Stimulated activated CD4-positive, alpha-beta T cell treated with anti-CD3 and anti-CD28 coated beads, Interleukin-15, amount 100 ng/mL, for 48 hours (primary cell): ENCODE measurements at regions not wholly inside any gene's neighbourhood (a gene's known extent, or its start where the extent isn't known, plus 50 kb on each side); places are given as distances from the start of the nearest gene placed in this dataset.

Experiments used
- DNase-seq, 2 donors: peaks; one replicate each; pipeline ENCODE4 v3.0.0-alpha.2; 2020; ENCODE audit warnings: low read depth in 2 of 2

DNA sequence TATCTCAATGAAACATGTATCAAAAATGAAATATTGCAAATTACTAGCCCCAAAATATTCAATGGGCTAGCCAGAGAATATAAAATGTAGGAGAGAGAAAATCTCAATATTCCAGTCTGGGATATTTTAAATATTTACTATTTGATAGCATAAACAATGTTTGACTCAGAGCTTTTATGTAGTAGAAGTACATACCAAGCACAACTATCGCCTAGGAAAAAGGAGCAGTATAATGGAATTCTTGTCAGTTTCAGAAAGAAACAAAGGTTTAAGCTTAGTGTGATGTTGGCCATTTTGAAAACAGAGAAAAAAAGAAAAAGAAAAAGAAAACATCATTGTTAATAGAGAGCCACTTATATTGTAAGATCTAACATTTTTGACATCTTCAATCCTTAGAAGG is 1961.9 kb upstream of the CELF4 start:
- DNase-seq = no peak

DNA sequence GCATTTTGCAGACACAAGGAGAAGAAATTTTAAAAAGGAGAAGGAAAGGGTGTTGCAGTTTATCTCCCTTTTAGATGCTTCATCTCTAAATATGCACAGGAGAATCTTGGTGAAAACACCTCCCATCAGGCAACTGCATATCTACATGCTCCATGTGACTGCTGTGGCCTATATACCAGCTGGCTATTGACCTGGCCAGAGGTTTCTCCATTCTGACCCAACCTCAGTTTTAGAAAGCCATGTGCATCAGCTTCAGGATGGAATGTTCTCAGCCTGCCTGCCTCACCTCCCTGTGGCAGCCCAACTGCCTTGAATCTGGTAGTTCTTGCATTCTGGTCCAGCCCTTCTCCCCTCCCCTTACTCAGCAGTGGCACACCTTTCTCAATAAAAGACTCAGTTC is 1958.8 kb upstream of the CELF4 start:
- no peak for DNase-seq

DNA sequence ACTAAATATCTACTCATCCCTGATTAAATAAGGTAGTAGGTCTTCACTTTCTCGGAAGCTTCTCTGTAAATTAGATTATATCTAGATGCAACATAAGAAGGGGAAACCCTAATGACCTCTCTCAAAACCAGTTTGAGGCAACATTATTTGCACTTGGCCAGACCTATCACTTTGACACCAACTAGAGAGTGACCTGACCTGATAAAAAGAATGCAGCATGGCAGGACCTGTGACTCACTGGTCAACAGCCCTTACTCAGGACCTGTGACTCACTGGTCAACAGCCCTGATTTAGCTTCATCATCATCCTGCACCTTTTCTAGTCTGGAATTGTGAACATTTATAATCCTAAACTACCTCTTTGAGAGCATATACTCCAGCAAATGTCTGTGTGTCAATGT is 1957.7 kb upstream of the CELF4 start:
- DNase-seq = no peak

DNA sequence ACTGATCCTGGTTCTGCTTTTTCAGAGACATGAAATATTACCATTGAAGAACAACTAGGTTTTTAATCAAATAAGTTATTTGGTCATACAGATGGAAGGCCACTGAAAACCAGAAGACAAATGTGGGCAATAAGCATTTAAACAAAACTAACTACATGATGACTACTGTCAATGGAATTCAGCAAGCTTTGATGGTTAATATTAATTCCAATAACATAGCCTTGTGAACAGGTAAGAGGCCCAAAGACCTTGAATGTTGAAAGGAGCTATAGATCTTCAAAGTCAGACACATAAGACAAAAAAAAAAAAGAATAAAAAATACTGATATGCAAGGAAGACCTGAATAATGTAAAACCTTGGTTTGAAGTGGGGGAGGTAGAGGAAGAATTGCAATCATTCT is 1955.6 kb upstream of the CELF4 start:
- DNase-seq = no peak

DNA sequence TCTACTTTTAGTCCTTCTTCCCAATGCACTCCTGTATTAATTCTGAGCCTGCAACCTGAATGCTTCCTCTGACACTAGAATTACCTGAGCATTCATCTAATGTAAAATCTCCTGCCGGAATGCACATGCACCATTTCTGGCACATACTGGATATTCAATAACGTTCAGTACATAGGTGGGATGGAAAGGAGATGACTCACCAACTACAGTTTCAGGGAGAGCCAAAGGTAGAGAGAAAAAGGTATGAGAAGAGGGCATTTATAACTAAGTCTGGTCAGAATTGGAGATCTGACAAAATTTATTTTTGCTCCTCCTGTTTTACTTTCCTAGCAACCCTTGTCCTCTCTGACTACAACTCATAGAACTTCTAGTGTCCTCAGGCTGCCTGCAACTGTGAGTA is 1954.1 kb upstream of the CELF4 start:
- no peak for DNase-seq

DNA sequence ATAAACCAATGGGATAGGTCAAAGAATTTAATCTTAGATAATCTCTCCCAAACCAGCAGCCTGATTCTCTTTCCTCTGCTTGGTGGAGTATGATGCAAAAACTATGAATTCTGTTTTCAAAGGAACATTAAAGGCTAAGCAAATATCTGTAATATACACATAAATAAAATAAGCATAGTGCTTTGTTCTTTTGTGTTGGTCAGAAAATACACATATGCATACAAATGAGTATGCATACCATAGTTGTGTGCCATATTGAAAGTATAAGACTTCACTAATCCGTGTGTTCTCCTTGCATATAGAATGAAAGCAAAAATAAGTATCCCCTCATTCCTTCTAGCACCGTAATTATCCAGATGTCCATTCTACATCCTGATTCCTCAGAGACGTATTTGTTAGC is 1949.7 kb upstream of the CELF4 start:
- no peak for DNase-seq

DNA sequence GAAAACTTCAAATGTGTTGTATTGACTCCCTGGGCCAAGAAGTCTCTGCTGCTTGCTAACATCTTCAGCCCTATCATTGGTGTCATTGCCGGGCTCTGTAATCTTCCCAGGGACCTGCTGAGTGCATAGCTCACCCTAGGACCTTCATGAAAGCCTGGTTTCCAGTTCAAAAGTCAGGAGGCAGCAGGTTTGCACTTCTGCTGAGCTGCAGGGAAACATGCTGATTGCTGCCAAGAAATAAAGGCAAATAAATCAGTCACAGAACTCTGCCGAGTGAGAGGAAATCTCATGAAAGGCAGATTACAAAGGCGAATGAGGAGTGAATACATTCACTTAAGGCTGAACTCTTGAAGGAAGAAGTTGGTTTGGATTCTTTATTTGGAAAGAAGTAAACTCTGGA is 1947.6 kb upstream of the CELF4 start:
- DNase-seq = no peak

DNA sequence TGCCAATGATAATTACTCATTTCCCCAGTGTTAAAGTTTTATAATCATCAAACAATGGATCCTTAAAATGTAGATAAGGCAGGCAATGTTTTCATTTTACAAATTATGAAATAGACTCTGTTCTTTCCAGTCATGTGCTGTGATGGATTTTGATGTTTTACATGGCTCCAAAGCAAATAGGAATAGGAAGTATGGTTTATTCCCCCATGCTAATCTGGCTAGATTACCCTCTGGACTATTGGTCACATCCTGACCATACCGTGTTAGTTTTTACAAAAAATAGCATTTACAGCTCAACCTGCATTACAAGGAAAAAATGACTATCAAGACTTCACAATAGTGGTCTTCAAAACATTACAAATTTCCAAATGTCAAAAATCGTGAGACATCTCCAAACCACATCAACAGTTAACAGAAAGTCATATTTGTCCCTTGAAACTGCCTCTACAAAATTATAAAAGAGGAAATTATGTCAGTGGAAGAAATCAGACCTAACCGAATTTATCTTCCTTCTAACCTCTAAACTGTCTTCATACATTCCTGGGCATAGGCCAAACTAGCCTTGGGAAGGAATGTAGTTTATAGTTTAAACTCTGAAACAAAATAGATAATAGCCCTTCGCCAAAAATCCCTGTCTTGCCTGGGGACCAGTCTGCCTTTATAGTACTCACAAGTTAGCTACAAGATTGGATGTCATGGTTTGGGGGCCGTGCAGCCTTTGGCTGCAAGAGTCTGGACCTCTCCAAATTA is 1941.2 kb upstream of the CELF4 start:
- no peak for DNase-seq

DNA sequence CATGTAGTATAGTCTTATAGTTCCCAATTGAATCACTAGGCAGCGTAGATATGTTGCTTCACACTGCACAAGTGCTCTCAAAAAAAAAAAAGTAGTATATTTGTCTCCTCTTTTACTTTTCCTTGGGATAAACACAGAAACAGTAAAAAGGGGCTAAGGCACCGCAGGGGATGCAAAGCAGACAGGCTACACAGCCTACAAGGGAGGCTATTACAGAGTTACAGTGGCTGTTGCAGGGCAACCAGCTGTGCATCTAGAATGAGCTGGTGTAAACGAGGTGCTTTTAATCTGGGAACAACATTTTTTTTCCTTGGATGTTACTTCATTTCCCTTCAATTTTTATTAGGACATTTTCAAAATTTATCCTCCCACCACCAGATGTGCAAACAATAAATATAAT is 1934.7 kb upstream of the CELF4 start:
- DNase-seq = no peak

DNA sequence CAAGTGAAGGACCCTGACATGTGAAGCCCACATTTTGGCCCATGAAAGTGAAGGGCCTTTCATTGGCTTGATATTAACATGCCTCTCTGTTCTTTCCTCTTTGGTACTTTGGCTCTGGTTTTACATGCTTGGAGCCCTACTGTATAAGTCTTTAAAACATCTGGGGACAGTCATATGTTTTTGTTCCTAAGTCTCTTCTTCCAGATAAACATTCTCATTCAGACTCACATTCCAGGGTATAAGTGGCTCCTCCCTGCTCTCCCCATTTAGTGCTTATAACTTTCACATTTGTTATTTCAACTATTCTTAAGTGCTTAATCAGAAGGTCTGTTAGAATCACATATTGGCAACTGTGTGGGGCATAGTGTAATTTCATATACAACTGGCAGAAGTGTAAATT is 1932.2 kb upstream of the CELF4 start:
- no peak for DNase-seq

DNA sequence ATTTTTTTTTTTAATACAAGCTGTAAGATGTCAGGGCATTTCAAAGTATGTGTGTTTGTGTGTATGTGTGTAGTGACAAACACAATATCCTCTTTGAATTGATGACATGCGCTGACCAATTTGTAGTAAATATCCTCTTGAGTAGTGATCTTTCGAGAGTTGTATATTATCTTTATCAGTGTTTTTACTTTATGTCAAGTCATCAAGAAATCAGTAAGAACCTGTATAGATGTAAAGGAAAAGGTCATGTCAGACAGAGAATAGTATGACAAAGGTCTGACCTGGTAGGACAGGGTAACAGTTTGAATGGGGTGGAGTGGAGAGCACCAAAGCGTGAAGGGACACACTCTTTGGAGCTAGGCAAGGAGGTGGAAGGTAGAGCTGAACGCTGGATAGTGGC is 1931.4 kb upstream of the CELF4 start:
- no peak for DNase-seq

DNA sequence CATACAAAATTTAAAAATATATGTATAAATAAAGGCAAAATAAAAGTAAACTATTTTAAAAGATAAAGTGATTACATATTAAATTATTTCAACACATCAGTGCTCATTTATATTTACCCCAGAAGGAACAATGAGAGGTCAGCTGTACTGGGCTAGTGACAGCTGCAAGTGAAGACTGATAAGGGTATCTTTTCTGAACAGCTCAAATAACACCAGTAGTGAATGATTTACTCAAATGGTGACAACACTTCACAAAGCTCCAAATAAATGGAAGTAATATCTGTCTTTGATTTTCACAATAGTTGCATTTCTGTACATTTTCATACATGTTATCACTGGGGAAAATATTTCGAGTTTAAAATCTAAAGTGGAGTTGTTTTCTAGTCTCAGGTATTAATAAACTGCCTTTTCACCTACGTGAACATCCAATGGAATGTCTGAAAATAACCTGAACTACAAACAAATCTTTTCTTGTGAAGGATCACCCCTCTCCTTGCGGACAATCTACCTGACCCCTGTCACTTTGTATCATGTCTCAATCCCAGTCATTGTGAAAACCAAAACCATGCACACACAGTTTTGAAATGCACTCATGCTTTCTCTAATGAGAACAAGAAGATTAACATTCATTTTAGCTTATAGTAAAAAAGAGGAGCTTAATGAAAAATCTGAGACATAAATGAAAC is 1928.8 kb upstream of the CELF4 start:
- DNase-seq = no peak

DNA sequence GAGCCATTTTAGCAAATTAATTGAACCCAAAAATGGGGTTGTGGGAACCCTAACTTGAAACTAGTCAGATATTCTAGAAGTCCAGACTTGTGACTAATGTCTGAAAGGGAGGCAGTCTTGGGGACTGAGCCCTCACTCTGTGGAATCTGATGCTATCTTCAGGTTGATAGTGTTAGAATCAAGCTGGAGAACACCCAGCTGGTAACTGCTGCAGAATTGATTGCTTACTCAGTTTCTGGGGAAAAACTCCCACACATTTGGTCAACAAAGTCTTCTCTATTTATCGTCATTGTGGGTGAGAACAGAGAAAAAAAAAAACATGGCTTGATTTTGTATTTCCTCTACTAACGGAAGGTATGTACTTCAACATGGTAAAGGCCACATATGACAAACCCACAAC is 1925.8 kb upstream of the CELF4 start:
- no peak for DNase-seq

DNA sequence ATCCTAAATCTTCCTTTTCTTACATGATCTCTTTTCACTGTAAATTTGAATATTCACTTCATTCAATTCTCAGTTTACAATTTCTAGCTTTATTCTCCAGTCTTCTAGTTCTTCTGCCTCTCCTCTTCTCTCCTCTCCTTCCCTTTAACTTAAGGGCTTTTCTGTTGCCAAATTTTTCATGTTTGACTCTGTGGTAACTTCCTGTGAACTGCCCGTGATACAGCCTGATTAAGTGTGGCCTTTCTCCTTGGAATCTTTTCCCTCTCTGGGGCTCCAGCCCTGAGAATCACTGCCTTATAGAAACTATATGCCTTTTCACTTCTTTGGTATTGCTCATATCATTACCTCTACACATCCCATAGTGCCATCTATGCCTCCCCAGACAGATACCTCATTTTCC is 1923.8 kb upstream of the CELF4 start:
- no peak for DNase-seq

DNA sequence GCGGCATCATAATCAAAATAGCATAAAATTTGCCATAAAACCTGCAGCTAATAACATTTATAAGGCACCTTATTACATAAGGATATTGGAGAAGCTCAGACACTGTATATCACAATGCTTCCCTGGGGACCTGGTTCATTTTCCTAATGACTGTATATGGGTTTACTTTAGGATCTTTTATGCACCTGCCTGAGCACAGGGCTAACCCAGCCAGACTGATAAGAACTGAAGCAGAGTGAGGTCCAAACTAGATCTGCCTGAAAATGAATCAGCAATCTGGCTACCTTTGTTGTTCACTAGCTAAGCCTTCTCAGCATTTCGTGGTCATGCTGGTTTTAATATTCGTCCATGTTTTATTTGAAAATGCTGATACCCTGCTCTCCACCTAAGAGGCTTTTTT is 1922.3 kb upstream of the CELF4 start:
- no peak for DNase-seq

DNA sequence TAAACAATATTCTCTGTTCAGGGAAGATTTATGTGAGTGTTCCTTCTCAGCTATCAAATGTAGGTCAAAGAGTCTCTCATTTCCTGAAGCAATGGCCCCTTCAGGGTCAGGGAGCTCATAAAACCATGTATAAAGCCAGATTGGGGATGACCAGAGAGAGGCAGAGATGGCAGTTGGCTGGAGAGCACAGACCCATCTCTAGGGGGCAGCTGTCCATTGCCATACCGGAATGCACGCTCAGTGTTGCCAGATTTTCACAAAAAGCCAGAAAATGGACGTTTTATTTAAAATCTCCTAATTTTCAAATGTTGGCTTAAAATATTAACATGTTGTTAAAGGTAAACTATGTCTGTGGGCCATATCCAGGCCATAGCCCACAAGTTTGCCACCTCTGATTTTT is 1920.7 kb upstream of the CELF4 start:
- DNase-seq = no peak

DNA sequence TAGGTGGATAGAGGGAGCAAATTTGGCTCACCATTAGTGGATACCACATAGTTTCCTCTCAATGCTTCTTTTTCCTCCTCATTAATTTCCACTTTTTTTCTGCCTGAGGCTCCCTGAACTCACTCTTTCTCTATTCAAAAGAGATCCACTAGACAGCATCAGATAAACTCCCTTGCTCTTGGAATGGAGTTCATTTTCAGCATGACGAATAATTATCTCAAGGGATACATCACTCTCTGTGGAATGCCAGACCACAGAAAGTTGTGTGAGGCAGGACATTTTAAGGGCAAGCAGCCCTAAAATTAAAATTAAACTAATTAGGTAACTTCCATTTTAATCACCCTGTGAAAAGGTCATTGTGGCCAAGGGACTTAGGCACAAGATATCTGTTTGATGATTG is 1920.1 kb upstream of the CELF4 start:
- no peak for DNase-seq

DNA sequence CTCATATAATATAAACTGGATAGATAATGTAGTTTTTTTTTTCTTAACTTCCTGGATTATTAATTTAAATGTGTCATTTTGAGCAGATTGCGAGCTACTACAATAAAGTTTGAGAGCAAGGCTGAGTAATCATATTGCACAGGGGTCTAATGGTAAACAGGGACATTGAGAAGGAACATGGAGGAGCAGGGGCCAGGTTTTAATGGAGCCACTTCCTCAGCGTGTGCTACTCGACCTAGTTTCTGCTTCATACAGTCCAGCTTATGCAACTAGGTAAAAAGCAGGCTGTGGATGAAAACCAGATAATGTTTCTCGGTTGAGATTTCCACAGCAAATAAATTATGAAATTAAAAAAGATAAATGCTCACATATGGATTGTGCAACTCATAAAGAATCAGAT is 1915.7 kb upstream of the CELF4 start:
- DNase-seq = no peak

DNA sequence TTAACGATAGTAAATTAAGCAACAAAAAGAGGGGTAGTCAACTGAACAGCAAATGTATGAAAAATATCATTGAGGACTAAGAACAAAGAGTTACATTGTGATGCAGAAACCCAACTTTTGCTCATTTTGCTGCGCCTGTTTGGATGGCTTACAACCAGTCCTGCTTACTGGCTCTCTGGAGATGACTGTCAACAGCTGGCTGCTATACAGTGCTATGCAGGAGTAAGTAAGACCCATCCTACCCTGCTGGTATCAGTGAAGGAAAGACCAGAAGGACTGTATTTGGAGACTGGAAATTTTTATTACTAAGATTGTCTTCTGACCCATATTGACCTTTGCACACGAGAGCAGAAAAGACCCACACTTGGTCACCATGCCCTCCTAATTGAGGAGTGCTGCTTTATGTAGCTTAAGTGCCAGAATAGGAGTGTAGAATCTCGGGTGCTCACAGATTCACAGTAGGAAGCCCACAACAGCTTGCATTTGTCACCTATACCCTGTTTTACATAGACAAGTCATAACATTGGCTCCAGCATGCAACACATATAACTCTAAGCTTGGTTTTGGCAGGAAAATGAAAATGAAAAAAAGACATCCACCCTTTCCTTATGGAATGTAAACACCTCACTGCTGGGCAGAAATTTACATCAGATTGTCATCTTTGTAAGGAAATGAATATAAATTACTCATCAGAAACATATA is 1915.0 kb upstream of the CELF4 start:
- DNase-seq = no peak

DNA sequence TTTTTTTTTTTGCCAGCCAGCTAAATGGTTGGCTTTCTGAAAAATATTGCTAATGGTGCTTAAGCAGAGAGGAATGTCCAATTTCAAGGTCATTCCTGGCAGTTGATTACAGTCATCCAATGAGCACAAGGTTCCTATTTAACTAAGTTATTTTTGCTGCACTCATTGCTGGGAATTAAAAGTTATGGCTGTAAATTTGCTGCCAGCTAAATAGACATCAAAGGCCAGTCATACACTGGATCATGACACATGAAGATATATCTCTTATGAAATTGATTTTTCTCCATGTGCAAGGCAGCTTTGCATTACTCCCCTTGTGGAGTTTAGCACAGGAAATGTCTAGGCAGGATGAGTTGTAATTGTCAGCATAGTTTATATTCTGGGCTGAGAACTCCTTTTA is 1898.4 kb upstream of the CELF4 start:
- DNase-seq = no peak

DNA sequence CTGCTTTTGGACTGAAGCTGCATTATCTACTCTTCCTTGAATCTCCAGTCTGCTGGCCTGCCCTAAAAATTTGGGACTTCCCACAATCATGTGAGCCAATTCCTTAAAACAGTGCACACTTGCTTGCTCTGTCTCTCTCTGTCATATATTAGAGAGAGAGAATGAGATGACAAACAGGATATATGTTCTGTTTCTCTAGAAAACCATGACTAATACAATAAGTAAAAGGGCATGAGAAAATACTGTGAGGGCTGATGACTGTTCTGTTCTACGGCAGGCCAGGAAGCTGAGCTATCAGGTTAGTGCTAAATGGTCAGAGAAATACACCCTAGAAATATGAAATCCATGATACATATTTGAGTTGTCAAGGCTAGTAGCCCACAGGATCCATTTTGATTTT is 1896.8 kb upstream of the CELF4 start:
- no peak for DNase-seq

DNA sequence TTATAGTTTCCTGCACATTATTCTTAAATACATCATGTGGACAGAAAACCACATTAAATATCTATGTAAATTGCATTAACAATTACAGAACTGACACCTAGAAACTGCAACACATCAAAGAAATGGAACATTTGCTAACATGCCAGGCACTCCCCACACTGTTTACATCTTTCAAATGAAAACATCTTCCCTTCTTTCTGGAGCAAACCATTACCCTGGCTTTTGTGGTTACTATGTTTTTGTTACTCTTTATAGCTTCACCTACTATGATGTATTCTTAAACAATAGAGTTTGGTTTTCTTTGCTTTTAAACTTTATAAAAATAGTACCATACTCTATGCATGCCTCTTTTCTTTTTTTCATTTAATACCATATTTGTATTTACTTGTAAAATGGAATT is 1894.5 kb upstream of the CELF4 start:
- no peak for DNase-seq

DNA sequence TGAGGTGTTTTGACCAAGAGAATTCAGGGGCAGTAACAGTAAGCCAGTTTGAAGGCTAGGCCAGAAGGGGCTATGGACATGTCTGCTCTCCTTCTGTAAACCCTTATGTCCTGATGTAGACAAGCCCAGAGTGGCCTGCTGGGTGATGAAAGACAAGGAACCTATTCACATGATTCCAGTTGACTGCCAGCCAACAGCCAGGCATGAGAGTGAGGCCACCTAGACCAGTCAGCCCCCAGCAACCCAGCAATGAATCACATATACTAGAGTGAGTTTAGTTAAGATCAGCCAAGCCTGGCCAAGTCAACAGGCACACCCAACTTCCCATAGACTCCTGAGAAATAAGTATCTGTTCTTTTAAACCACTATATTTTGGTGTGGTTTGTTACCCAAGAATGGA is 1889.7 kb upstream of the CELF4 start:
- DNase-seq = no peak
